Heart right ventricle (tissue), 16 donors: ENCODE measurements at regions not wholly inside any gene's neighbourhood (a gene's known extent, or its start where the extent isn't known, plus 50 kb on each side); places are given as distances from the start of the nearest gene placed in this dataset.

Experiments used
- ATAC-seq, 8 donors: fragments of 200-7000 bp; cut with Tn5 transposase; one replicate each; pipeline ENCODE4 v1.9.1; 2020; ENCODE audit warnings: mild to moderate bottlenecking in 8 of 8, moderate library complexity in 8 of 8, moderate number of reproducible peaks in 1 of 8
- DNase-seq, 2 donors: peaks; one replicate each; pipeline ENCODE4 v3.0.0-alpha.2; 2020
- H3K27ac ChIP-seq, 10 donors: fragments of 200-600 bp; sonication (generic) in 2 of 10; one replicate each; pipeline versions ENCODE4 v1.5.0 to v1.8.0; 2020 to 2022; ENCODE audit warnings: mild to moderate bottlenecking in 3 of 10
- H3K27me3 ChIP-seq, 7 donors: fragments of 200-600 bp; one replicate each; pipeline ENCODE4 v1.8.0; 2021 to 2022; ENCODE audit warnings: mild to moderate bottlenecking in 2 of 7
- H3K36me3 ChIP-seq, 9 donors: fragments of 200-600 bp; sonication (generic) in 1 of 9; one replicate each; pipeline versions ENCODE4 v1.5.0 to v1.8.0; 2020 to 2022; ENCODE audit warnings: mild to moderate bottlenecking in 2 of 9
- H3K4me1 ChIP-seq, 9 donors: fragments of 200-600 bp; sonication (generic) in 1 of 9; one replicate each; pipeline versions ENCODE4 v1.5.0 to v1.8.0; 2020 to 2022; ENCODE audit warnings: mild to moderate bottlenecking in 4 of 9
- H3K4me3 ChIP-seq, 10 donors: fragments of 200-600 bp; sonication (generic) in 2 of 10; one replicate each; pipeline versions ENCODE4 v1.5.0 to v1.8.0; 2020 to 2022; ENCODE audit warnings: mild to moderate bottlenecking in 7 of 10, moderate library complexity in 2 of 10
- H3K9me3 ChIP-seq, 11 donors: fragments of 200-600 bp in 10 of 11; sonication (generic) in 2 of 11; one replicate each; pipeline versions ENCODE4 v1.5.0 to v1.8.0; 2013 to 2022; ENCODE audit warnings: mild to moderate bottlenecking in 2 of 11, control low read depth in 1 of 11, moderate library complexity in 1 of 11
- CTCF ChIP-seq, 9 donors: fragments of 200-600 bp; sonication (generic) in 2 of 9; IDR thresholded peaks; one replicate each; pipeline versions ENCODE4 v1.5.0 to v1.8.0; 2021 to 2022; ENCODE audit warnings: antibody characterized with exemption in 9 of 9, mild to moderate bottlenecking in 5 of 9, moderate library complexity in 1 of 9
- WGBS, 2 donors: extraction: QIAGEN DNeasy Blood & Tissue Kit; methylation state at CpG; one replicate each; pipeline ENCODE4 v1.1.7; 2013; ENCODE audit warnings: inconsistent platforms in 1 of 2; 5-methylcytosine and 5-hydroxymethylcytosine counted together
- intact Hi-C, 10 donors: fragments of 100-400 bp; cut with DNase I; formaldehyde crosslinking; loops; one replicate each; pipeline versions ENCODE4 v1.11.1 to v1.14.2; 2022
- donor health status: Arrhythmogenic right ventricular cardiomyopathy.
- donor health status: ischemic (EF 13 %, LVEDD 7.1; RV severe dilation, severe dysfunction).
- donor health status: healthy with polysubstance abuse.
- donor health status: DM: no; HTN: yes; CAD: no.
- donor health status: DM: no; HTN: no; CAD: no.
- donor health status: ischemic (EF 25% LVEDD 6.9; RV normal size, moderate dysfunction).
- donor health status: ischemic (EF 25% LVEDD 5.7; RV mildly dilated, moderate dysfunction).
- donor health status: healthy.
- donor health status: DM: yes; HTN: yes; CAD: no.
- donor health status: Ischemic cardiomyopathy.
- donor health status: ischemic (EF 35%, LVEDD 5.7; RV mildly dilated, moderate dysfunction).
- donor health status: nonischemic (EF 11% LVEDD 7.7; RV severe dilation, severe dysfunction).
- donor health status: DM: yes; HTN: yes; CAD: no.
- donor health status: PGD.
- donor health status: ischemic (EF 29% LVEDD 5.4; RV normal size, mild dysfunction).
- donor health status: nonischemic (EF 23%, LVEDD 6.1; RV moderate dilation, normal function).

- Histone ChIP-seq H3K4me3 (no peak overlapping the region), H3K27ac (no peak overlapping the region), H3K9me3 (no peaks in the 10 kb centered on the region), H3K36me3 (no peaks in the 10 kb centered on the region), H3K4me1 (no peaks in the 10 kb centered on the region), H3K27me3 (peaks cover 0 to 19% (median 6%) of the 10 kb centered on the region in 7 donors)
- WGBS, 2 donors = 64 to 69% methylated on average over 1 of the region's 1 CpG
- DNase-seq = no peak
- ATAC-seq = no peak
- intact Hi-C loops = no loop called here
- TF ChIP-seq CTCF (IDR thresholded peaks at IDR 0.05) = no peak
Observed at GRCh38 chr1:181909010-181909409, 152.5 kb downstream of the ZNF648 start.

- ATAC-seq = no peak
- no peak for TF ChIP-seq CTCF (IDR thresholded peaks at IDR 0.05)
Observed at GRCh38 chr1:181906631-181907030, 154.9 kb downstream of the ZNF648 start.

GRCh38 chr1:181905944-181906597 lies 155.4 kb downstream of the ZNF648 start:
- H3K9me3 ChIP-seq = no peaks in the 10 kb centered on the region
- no peaks in the 10 kb centered on the region for H3K4me1 ChIP-seq
- TF ChIP-seq CTCF (IDR thresholded peaks at IDR 0.05) = no peak
- no peak for DNase-seq
- no peak overlapping the region for H3K4me3 ChIP-seq
- no peaks in the 10 kb centered on the region for H3K36me3 ChIP-seq
- no peak overlapping the region for H3K27ac ChIP-seq
- WGBS, 2 donors = 77 to 81% methylated on average over 2 of the region's 2 CpGs
- ATAC-seq = no peak
- H3K27me3 ChIP-seq = peaks cover 0 to 24% (median 6%) of the 10 kb centered on the region in 7 donors
- intact Hi-C loops = no loop called here

More at GRCh38 chr1:181906631-181907030, 154.9 kb downstream of the ZNF648 start:
- H3K27ac ChIP-seq = no peak overlapping the region
- 90 to 94% methylated on average over 6 of the region's 6 CpGs for WGBS, 2 donors
- no peak for DNase-seq
- no peaks in the 10 kb centered on the region for H3K9me3 ChIP-seq
- intact Hi-C loops = no loop called here
- no peak overlapping the region for H3K4me3 ChIP-seq
- no peaks in the 10 kb centered on the region for H3K36me3 ChIP-seq
- no peaks in the 10 kb centered on the region for H3K4me1 ChIP-seq
- peaks cover 0 to 24% (median 6%) of the 10 kb centered on the region in 7 donors for H3K27me3 ChIP-seq

GRCh38 chr1:181898773-181899172 lies 162.7 kb downstream of the ZNF648 start:
- H3K9me3 ChIP-seq = peaks cover 0 to 7% (median 0%) of the 10 kb centered on the region in 11 donors
- H3K27ac ChIP-seq = no peak overlapping the region
- ATAC-seq (no peak), DNase-seq (no peak)
- intact Hi-C loops = no loop called here
- peaks cover 0 to 13% (median 0%) of the 10 kb centered on the region in 7 donors for H3K27me3 ChIP-seq
- TF ChIP-seq CTCF (IDR thresholded peaks at IDR 0.05) = no peak
- no peak overlapping the region for H3K4me3 ChIP-seq
- H3K36me3 ChIP-seq = no peaks in the 10 kb centered on the region
- H3K4me1 ChIP-seq = no peaks in the 10 kb centered on the region
